HG03520 (cell line): ENCODE measurements at regions not wholly inside any gene's neighbourhood (a gene's known extent, or its start where the extent isn't known, plus 50 kb on each side); places are given as distances from the start of the nearest gene placed in this dataset.
"Not testable (repeated sequence)": the region's sequence is repeated elsewhere in the genome, so short reads cannot be mapped to it uniquely, and the experiment has no call there.

Source experiments
- ATAC-seq: cut with Tn5 transposase; IDR thresholded peaks from one replicate; pipeline ENCODE4 v1.9.1; 2021; ENCODE audit warnings: mild to moderate bottlenecking, moderate library complexity; ENCODE audit not compliant: unreplicated experiment

- no peak for ATAC-seq
Observed at GRCh38 chr3:153369561-153370374, 207.7 kb downstream of the RAP2B start.

GRCh38 chr3:153370680-153371079 lies 208.7 kb downstream of the RAP2B start:
- ATAC-seq: no peak

- no peak for ATAC-seq
Observed at GRCh38 chr3:153372326-153372725, 210.3 kb downstream of the RAP2B start.

DNA sequence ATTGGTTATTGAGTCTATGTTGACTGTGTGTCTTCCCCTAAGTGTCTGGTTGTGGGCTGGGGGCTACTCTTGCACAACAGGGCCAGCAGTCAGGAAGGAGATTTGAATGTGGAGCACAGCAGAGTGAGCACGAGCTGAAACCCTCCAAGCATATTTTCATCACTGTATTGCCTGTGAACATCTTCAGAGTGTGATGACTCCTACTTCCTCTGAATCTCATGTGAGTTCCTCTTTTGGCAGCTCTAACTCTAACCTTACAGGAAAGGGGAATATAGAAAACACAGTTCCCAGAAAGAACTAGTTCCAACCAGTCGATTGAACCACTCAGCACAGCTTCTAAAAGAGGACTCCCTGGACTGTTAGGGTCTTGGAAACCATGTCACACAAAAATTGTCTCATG lies 211.6 kb downstream of the RAP2B start:
- ATAC-seq: peak; percentile 51

GRCh38 chr3:153378366-153378765 lies 216.3 kb downstream of the RAP2B start:
- not testable (repeated sequence) for ATAC-seq

- ATAC-seq: no peak
Observed at GRCh38 chr3:153379516-153379915, 217.5 kb downstream of the RAP2B start.

GRCh38 chr3:153385343-153385742 lies 223.3 kb downstream of the RAP2B start:
- no peak for ATAC-seq

DNA sequence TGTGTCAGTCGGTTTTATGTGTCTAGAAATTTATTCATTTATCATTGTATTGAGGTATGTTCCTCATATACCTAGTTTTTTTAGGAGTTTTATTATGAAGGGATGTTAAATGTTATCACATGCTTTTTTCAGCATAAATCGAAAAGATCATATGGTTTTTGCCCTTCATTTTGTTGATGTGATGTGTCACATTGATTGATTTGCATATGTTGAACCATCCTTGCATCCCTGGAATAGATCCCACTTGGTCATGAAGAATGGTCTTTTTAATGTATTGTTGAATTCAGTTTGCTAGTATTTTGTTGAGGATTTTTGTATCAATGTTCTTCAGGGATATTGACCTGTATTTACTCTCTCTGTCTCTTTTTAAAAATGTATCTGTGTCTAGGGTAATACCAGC lies 230.3 kb downstream of the RAP2B start:
- ATAC-seq: no peak

- no peak for ATAC-seq
Observed at GRCh38 chr3:153394017-153394416, 232.0 kb downstream of the RAP2B start.

- no peak for ATAC-seq
Observed at GRCh38 chr3:153396581-153396980, 234.6 kb downstream of the RAP2B start.

- ATAC-seq: no peak
Observed at GRCh38 chr3:153397794-153398193, 235.8 kb downstream of the RAP2B start.

GRCh38 chr3:153399636-153400035 lies 237.6 kb downstream of the RAP2B start:
- peak; percentile 88 for ATAC-seq

DNA sequence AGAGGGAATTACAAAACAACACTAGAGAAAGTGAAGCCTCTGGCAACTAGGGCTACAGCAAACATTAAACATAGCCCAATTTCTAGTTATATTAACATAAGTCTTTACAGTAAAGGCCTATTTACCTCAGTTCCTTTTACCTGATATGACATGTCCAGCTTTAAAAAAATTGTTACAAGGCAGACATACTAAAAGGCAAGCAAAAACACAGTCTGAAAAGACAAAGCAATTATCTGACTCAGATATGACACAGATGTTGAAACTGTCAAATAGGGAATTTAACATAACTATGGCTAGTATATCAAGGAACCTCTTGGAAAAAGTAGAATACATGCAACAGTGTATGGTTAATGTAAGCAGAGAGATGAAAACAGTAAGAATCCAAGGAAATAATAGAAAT lies 238.6 kb downstream of the RAP2B start:
- ATAC-seq: no peak

DNA sequence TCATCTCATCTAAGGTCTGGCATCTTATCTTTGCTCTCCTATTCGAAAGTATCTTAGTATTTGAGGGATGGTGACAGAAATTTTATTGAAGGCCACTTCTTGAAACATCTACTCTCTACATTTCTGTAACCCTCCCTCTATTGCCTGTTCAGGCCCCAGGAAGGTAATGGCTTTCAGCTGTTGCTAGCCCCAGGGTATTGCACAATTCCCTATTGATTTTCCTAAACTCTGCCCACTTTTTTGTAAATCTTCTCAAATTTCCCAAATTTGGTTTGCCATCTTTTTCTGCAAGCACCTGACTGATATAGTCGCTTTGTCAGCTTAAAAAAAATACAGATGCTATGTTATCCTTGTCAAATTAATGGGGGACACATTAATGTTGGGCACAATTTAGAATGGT lies 242.1 kb downstream of the RAP2B start:
- no peak for ATAC-seq

GRCh38 chr3:153405320-153405719 lies 243.3 kb downstream of the RAP2B start:
- not testable (repeated sequence) for ATAC-seq

DNA sequence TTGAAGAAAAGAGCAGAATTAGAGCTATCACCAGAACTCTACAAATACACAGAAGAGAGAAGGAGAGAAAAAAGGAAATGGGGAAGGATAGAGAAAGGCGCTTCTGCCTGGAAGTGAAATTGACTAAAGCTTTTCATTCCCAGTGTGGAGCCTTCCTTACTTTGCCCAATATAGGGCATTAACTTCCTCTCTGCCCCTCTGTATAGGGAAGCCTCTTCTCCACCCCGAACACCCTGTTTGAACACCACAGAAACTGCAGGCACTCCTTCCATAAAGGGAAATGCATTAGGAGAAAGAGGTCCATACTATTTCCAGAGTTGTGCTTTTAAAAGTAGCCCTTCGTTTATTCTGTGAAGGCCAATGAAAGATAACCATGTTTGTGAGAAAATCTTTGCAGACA lies 248.5 kb downstream of the RAP2B start:
- ATAC-seq: no peak

DNA sequence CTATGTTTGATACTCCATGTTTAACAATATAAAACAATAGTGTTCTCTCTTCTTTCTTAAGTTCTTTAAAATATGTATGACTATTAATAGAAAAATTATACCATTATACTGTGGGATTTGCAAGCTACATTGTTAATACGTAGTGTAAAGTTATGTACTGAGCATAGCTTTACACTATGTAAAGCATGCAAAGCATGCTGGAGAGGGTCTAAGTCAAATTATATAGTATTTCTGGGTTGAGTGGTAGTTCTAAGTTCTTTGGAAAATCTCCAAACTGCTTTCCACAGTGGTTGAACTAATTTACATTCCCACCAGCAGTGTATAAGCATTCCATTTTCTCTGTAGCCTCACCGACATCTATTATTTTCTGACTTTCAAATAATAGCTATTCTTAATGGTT lies 253.0 kb downstream of the RAP2B start:
- ATAC-seq: no peak

GRCh38 chr3:153422314-153422713 lies 260.3 kb downstream of the RAP2B start:
- no peak for ATAC-seq

GRCh38 chr3:153423820-153424219 lies 261.8 kb downstream of the RAP2B start:
- not testable (repeated sequence) for ATAC-seq

GRCh38 chr3:153426344-153426743 lies 264.3 kb downstream of the RAP2B start:
- ATAC-seq: no peak

DNA sequence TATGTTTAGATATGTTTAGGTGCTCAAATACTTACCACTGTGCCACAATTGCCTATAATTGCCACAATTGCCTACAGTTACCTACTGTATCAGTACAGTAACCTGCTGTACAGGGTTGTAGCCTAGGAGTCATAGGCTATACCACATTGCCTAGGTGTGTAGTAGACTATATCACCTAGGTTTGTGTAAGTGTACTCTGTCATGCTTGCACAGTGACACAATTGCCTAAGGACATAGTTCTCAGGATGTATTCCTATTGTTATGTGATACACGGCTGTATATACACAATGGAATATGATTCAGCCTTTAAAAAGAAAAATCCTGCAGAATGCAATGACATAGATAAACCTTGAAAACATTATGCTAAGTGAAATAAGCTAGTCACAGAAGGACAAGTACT lies 264.8 kb downstream of the RAP2B start:
- no peak for ATAC-seq

- ATAC-seq: no peak
Observed at GRCh38 chr3:153429821-153430220, 267.8 kb downstream of the RAP2B start.

GRCh38 chr3:153431076-153431475 lies 269.1 kb downstream of the RAP2B start:
- no peak for ATAC-seq
